ENCODE measurements at regions not wholly inside any gene's neighbourhood (a gene's known extent, or its start where the extent isn't known, plus 50 kb on each side); places are given as distances from the start of the nearest gene placed in this dataset.
"Not testable (repeated sequence)": the region's sequence is repeated elsewhere in the genome, so short reads cannot be mapped to it uniquely, and the experiment has no call there.

DNA sequence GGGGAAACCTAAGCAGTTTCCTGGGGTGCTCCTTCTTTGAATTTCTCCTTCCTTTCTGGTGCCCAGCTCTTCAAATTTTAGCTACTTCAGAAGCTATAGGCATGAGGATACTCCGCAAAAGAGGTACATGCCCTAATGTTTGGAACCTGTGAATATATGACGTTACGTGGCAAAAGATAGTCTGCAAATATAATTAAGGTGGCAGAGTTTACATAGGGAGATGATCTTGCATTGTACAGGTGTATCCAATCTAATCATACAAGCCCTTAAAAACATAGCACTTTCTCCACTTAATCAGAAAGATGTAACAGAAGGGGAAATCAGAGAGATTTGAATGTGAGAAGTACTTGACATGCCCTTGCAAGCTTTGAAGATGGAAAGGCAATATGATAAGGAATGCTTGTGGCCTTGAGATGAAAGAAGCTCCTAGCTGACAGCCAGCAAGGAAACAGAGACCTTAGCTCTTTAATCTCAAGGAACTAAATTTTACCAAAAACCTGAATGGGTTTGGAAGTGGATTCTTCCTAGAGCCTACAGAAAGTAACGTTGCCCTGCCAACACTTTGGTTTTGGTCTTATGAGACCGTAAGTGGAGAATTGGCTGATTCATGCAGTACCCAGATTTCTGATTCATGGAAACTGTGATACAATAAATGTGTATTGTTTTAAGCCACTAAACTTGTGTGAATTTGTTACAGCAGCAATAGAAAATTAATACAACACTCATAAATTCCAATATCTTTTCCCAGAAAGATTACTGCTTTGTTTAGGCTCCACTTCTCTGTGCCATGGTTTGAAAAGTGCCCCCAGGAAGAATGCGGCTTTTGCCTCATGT lies 268.4 kb downstream of the FAM170A start:
- no peak for DNase-seq

GRCh38 chr5:119899981-119900380 lies 270.6 kb downstream of the FAM170A start:
- no peak for DNase-seq

DNA sequence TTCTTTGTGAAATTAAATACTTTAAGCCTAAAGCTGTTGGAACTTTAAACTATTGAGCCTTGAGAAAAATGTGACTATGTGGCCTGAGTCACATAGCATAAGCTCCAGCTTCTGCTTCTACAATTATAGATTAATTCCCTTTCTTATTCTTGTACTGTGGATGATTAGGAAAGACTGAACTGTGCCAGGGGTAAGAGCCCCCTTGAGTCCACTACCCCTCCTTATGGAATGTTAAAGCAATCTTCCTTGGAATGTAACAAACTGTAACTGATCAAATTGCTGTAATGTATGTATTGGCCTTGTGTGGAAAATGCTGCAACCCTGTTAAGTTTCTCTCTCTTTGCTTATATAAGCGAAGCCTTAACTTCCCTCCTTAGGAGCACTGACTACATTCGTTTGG lies 273.2 kb downstream of the FAM170A start:
- DNase-seq, result no peak

DNA sequence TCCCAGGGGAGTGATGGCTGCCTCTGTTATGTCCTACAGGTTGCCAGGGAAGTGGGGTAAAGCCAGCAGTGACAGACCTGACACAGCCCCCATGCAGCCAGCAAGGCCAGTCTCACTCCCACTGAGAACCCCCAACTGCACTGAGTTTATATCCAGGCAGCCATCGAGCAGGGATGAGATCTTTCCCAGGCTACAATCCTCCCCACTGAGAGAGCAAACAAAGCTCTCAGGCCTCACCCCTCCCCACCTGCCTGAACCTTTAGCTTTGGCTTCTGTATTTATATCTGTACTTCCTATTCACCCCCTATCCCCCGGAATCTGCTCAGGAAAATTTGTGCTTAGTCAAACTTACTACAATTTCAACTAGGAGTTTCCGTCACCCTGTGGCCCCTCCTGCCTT lies 284.1 kb downstream of the FAM170A start:
- no peak for DNase-seq

DNA sequence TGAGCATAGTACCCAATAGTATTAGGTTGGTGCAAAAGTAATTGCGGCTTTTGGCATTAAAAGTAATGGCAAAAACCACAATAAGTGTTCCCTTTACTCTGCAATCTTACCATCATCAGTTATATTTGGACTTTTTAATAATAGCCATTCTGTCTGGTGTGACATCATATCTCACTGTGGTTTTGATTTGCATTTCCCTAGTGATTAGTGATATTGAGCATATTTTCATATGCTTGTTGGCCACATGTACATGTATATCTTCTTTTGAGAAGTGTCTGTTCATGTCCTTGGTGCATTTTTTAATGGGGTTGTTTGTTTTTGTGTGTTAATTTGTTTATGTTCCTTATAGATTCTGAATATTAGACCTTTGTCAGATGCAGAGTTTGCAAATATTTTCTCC lies 289.9 kb downstream of the FAM170A start:
- no peak for DNase-seq

DNA sequence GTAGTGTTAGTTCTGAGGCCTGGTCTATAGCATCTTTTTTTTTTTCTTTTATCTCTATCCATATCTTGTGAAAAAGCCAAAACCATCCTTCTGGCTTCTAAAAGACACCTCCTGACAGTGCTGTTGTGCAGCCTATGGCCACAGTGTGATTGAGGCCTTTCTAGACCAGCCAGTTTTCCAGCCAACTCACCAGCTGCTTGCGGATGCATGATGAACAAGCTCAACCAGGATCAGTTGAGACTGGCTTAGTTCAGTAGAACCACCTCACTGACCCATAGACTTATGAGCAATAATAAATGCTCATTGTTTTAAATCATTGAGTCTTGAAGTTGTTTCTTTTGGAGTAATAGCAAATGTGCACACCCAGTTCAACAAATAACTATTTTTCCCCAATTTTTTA lies 296.9 kb downstream of the FAM170A start:
- DNase-seq, result no peak

GRCh38 chr5:119928974-119929373 lies 299.6 kb downstream of the FAM170A start:
- DNase-seq, result no peak

- DNase-seq, result no peak
These were observed 301.1 kb downstream of the FAM170A start for GRCh38 chr5:119930490-119930889.

GRCh38 chr5:119943148-119943547 lies 313.8 kb downstream of the FAM170A start:
- no peak for DNase-seq

DNA sequence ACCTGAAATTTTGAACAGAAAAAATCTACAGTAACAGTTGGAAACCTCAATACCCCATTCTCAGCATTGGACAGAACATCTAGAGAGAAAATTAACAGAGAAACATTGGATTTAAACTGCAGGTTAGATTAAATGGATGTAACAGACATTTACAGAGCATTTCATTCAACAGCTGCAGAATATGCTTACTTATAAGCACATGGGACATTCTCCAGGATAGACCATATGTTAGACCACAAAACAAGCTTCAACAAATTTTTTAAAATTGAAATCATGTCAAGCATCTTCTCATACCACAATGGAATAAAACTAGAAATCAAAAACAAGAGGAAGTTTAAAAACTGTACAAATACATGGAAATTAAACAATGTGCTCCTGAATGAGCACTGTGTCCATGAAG lies 316.3 kb downstream of the FAM170A start:
- DNase-seq, result no peak

DNA sequence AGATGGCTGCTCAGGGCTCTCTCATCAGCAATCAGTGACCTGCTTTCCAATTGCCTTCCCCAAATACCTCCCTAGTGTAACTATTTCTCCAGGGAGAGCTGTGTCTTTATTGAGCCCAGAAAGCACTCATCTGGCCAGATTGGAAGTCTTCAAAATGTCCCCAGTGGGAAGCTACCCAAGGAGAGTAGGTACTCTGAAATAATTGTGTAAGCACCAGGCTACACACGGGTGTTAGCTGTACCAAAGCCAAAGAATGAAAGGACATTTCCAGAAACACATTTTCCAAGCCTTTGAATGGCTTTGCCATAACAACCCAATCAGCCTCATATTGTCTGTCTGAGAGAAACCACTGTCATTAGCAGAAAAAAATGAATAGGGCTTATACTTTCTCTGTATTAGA lies 318.8 kb downstream of the FAM170A start:
- no peak for DNase-seq

DNA sequence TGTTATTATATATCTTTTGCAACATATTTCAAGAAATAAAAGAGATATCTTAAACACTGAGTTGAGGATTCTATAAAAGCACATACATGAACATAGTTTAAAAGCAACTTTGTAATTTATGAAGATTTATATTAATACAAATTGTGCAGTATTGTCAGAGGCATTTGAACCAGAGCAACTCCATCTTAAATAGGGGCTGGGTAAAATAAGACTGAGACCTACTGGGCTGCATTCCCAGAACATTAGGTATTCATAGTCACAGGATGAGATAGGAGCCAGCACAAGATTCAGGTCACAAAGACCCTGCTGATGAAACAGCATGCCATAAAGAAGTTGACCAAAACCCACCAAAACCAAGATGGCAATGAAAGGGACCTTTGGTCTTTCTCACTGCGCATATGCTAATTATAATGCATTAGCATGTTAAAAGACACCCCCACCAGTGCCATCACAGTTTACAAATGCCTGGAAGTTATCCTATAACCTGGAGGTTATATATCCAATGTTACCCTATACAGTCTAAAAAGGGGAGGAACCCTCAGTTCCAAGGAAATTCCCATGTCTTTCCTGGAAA lies 320.2 kb downstream of the FAM170A start:
- DNase-seq, result no peak

- DNase-seq, result no peak
These were observed 322.1 kb downstream of the FAM170A start for GRCh38 chr5:119951330-119951934.

DNA sequence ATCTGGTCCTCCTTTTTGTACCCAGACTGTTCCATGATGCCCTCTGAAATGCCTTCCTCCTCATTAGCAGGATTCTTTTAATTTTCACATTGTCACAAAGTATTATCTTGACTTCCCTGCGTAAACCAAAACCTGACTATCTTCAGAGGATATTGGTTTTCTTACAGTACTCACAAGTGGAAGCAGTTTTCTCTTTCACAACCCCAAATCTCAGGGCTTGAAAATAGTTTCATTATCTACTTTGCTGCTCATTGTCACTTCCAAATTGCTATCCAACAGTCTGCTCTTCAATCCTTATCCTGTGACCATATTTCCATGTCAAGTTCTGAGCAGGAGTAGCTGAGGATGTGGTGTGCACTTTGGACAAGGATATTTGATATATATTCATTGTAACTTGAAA lies 324.1 kb downstream of the FAM170A start:
- DNase-seq, result no peak

GRCh38 chr5:119954106-119954505 lies 324.7 kb downstream of the FAM170A start:
- DNase-seq, result no peak

DNA sequence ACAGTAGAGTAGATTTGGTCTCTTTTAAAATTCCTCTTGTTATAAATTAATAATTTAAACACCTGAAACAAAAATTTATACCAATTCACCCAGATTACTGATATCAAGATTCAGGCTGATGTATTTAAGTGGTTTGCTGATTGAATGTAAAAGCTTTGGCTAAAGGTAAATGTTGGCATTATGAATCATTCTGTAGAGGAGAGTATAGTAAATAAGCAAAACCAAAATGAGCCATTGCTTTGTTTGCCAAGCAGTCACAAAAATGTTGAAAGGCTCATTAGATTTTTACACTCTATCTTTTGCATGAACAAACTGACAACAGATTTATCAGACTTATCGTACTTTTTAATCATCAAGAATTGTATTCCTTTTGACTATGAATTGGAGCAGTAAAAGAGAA lies 332.6 kb downstream of the FAM170A start:
- DNase-seq, result no peak

- no peak for DNase-seq
These were observed 336.7 kb downstream of the FAM170A start for GRCh38 chr5:119966028-119966427.

- no peak for DNase-seq
These were observed 339.3 kb downstream of the FAM170A start for GRCh38 chr5:119968690-119969089.

- not testable (repeated sequence) for DNase-seq
These were observed 357.7 kb downstream of the FAM170A start for GRCh38 chr5:119987077-119987476.

DNA sequence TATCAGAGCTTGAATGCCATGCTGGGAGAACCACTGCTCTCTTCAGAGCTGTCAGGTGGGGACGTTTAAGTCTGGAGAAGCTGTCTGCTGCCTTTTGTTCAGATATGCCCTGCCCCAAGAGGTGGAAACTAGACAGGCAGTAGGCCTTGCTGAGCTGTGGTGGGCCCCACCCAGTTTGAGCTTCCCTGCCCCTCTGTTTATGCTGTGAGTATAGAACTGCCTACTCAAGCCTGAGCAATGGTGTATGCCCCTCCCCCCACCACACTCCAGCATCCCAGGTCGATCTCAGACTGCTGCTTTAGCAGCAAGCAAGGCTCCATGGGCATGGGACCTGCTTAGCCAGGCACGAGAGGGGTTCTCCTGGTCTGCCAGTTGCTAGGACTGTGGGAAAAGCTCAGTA lies 362.3 kb downstream of the FAM170A start:
- no peak for DNase-seq

DNA sequence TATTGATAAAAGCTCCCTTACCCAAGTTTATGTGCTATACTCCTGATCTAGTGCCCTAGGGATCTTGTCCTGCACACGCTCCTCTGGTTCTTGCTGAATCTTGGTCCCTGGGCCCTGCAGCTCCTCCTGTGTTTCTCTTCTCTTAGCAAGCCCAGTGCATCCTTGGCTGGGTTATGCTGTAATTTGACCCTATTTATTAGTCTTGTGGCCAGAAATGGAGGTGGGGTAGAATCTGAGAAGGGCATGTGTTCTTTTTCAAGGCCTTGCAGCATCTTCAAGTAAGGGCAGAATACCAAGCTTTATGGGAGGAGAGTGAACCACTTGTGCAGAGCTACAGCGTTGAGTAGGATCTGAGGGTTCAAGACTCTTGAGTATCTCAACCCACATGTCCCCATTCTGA lies 366.8 kb downstream of the FAM170A start:
- DNase-seq, result no peak

GRCh38 chr5:120007598-120007997 lies 378.2 kb downstream of the FAM170A start:
- no peak for DNase-seq

DNA sequence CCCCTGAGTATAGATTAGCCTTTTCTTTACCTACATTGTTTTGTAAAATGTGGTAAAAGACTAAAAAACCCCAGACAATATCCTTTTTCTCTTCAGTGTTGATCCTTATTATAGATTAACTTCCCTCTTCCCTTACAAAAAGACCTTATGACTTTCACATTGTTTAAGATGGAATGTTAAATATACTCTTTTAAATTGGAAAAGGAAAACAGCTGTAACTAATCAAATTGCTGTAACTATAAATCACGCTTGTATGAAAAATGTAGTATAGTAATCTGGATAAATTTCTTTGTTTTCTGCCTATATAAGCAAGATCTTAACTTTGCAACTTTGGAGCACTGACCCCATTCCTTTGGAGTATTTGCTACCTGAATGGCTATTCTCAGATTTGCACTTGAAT lies 383.1 kb downstream of the FAM170A start:
- no peak for DNase-seq

DNA sequence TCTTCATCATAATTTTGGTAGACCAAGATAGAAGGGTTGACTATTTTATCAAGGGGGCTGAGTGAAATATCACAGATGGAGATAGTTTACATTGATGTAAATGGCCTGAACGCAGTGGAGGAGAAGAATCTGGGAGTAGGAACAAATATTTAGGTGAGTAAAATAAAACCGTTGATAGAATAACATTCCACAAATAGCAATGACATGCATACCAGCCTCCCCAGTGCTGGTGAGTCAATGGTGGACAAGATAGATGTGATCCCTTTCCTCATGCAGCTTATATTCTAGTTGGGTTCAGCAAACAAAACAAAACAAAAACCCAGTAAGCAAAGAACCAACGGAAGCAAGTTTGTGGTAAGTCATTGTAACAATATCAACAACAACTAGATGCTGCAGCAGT lies 385.2 kb downstream of the FAM170A start:
- no peak for DNase-seq
